ENCODE measurements at regions not wholly inside any gene's neighbourhood (a gene's known extent, or its start where the extent isn't known, plus 50 kb on each side); places are given as distances from the start of the nearest gene placed in this dataset.

DNA sequence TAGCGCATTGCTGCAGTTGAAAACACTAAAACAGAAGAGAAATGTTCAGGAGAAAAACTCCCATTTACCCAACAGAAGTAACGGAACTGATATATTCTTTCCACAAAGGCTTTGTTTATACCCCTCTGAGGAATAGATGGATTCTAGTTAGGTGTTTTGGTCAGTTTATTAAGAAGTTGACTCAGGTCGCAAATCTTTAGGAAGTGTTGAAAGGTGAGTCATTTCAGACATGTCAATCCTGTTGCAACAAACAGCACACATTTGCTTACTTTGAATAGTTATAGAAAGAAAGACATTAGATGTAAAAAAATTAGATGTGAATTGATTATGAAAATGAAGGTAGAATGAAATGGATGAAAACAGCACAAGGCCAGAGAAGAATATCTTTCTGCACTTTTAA, 941.0 kb downstream of the KCNJ2 start:
- DNase-seq (ENCODE audit: unreplicated experiment), result peak; percentile 29
- H3K27ac Mint-ChIP-seq (ENCODE audit: low read depth, unreplicated experiment), result no peak overlapping the region
- no TSS peak for BruUV-seq (replicated peaks)
- intact Hi-C loops (cut with micrococcal nuclease), result loop anchor here (10.0 kb wide), 1 partner anchor 224 kb away; no protein-coding TSS in a partner anchor
- TF ChIP-seq, protein P1, sequence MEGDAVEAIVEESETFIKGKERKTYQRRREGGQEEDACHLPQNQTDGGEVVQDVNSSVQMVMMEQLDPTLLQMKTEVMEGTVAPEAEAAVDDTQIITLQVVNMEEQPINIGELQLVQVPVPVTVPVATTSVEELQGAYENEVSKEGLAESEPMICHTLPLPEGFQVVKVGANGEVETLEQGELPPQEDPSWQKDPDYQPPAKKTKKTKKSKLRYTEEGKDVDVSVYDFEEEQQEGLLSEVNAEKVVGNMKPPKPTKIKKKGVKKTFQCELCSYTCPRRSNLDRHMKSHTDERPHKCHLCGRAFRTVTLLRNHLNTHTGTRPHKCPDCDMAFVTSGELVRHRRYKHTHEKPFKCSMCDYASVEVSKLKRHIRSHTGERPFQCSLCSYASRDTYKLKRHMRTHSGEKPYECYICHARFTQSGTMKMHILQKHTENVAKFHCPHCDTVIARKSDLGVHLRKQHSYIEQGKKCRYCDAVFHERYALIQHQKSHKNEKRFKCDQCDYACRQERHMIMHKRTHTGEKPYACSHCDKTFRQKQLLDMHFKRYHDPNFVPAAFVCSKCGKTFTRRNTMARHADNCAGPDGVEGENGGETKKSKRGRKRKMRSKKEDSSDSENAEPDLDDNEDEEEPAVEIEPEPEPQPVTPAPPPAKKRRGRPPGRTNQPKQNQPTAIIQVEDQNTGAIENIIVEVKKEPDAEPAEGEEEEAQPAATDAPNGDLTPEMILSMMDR (IDR thresholded peaks at IDR 0.05; ENCODE audit: unreplicated experiment), result no peak
- H3K4me3 Mint-ChIP-seq (ENCODE audit: unreplicated experiment), result no peak overlapping the region
- H3K4me1 Mint-ChIP-seq (ENCODE audit: insufficient read depth, unreplicated experiment), result peaks cover 10% of the 10 kb centered on the region
- ChIA-PET CTCF (interaction anchor here (0.6 kb wide), 1 partner anchor 300 kb away, joined by 3 read pairs; no protein-coding TSS in a partner anchor), POLR2A (interaction anchor here (0.6 kb wide), 1 partner anchor 8 kb away, joined by 3 read pairs; no protein-coding TSS in a partner anchor)
- no peaks in the 10 kb centered on the region for H3K27me3 Mint-ChIP-seq (ENCODE audit: insufficient read depth, unreplicated experiment)
- H3K9me3 Mint-ChIP-seq (ENCODE audit: unreplicated experiment), result no peaks in the 10 kb centered on the region
- no peaks in the 10 kb centered on the region for H3K36me3 Mint-ChIP-seq (ENCODE audit: insufficient read depth, unreplicated experiment)

DNA sequence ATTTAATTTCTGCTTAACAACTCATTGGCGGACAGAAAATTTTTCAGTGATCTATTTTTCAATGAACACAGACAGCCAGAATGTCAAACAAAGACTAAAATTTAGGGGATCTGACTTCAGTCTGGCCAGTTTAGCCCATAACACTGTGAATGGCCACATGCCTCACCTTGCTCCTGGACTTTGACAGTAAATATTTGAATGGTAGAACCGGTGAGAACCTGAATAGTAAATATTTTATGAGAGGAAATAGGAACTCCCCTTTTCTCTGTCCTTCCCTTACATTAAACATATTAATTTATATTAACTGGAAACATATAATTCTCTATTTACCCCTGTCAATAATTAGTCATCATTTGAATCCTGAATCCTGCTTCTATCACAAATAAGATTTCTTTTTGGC, 942.1 kb downstream of the KCNJ2 start:
- no peaks in the 10 kb centered on the region for H3K27me3 Mint-ChIP-seq (ENCODE audit: insufficient read depth, unreplicated experiment)
- H3K27ac Mint-ChIP-seq (ENCODE audit: low read depth, unreplicated experiment), result no peak overlapping the region
- BruUV-seq (replicated peaks), result no TSS peak
- ChIA-PET CTCF (no interaction called here), POLR2A (no interaction called here)
- H3K36me3 Mint-ChIP-seq (ENCODE audit: insufficient read depth, unreplicated experiment), result no peaks in the 10 kb centered on the region
- peaks cover 15% of the 10 kb centered on the region for H3K4me1 Mint-ChIP-seq (ENCODE audit: insufficient read depth, unreplicated experiment)
- intact Hi-C loops (cut with micrococcal nuclease), result loop anchor here (10.0 kb wide), 1 partner anchor 223 kb away; no protein-coding TSS in a partner anchor
- no peak overlapping the region for H3K4me3 Mint-ChIP-seq (ENCODE audit: unreplicated experiment)
- TF ChIP-seq, protein P1 (IDR thresholded peaks at IDR 0.05; ENCODE audit: unreplicated experiment), result no peak
- no peaks in the 10 kb centered on the region for H3K9me3 Mint-ChIP-seq (ENCODE audit: unreplicated experiment)
- no peak for DNase-seq (ENCODE audit: unreplicated experiment)

DNA sequence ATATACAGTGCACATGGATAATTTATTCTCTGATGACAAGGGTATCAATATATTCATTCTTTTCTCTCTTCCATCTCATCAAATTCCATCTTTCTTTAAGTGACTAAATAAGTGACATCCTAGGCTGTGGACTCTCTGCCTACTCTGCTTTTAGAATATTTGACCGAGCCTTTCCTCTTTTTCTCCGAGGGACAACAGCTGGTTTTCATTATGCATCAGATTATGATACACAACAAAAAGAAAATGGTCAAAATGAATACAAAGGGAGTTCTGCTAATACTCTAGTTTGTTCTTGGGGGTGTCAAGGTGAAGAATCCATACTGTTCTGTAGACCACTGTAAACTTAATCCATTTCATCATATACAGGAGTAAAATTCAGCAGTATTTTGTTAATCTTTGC, 942.6 kb downstream of the KCNJ2 start:
- Mint-ChIP-seq H3K4me3 (ENCODE audit: unreplicated experiment) (no peak overlapping the region), H3K9me3 (ENCODE audit: unreplicated experiment) (no peaks in the 10 kb centered on the region), H3K27ac (ENCODE audit: low read depth, unreplicated experiment) (no peak overlapping the region), H3K36me3 (ENCODE audit: insufficient read depth, unreplicated experiment) (no peaks in the 10 kb centered on the region), H3K27me3 (ENCODE audit: insufficient read depth, unreplicated experiment) (no peaks in the 10 kb centered on the region), H3K4me1 (ENCODE audit: insufficient read depth, unreplicated experiment) (peaks cover 15% of the 10 kb centered on the region)
- POLR2A ChIA-PET, result interaction anchor here (0.7 kb wide), 1 partner anchor 75 kb away, joined by 3 read pairs; no protein-coding TSS in a partner anchor
- intact Hi-C loops (cut with micrococcal nuclease), result loop anchor here (10.0 kb wide), 1 partner anchor 223 kb away; no protein-coding TSS in a partner anchor
- TF ChIP-seq, protein P1 (IDR thresholded peaks at IDR 0.05; ENCODE audit: unreplicated experiment), result no peak
- no TSS peak for BruUV-seq (replicated peaks)
- no peak for DNase-seq (ENCODE audit: unreplicated experiment)
- CTCF ChIA-PET, result no interaction called here

DNA sequence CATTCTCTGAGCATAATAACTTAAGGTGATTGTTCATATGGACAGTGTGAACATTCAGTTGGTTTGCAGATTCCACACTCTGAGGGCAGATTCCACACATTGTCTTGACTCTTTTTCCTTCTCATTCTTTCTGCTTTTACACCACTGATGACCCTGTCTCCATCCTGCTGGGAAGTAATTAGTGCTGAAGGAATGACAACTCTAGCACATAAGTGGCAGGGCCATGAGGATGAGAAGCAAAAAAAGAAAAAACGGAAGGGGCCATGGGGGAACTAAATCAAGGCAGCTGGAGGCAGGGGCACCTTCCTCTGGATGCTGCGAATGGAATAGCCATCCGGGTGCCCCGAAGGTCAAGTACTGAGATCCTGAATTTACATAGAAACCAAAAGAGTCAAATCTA, 944.0 kb downstream of the KCNJ2 start:
- H3K36me3 Mint-ChIP-seq (ENCODE audit: insufficient read depth, unreplicated experiment), result no peaks in the 10 kb centered on the region
- no peaks in the 10 kb centered on the region for H3K9me3 Mint-ChIP-seq (ENCODE audit: unreplicated experiment)
- no peak overlapping the region for H3K27ac Mint-ChIP-seq (ENCODE audit: low read depth, unreplicated experiment)
- H3K4me1 Mint-ChIP-seq (ENCODE audit: insufficient read depth, unreplicated experiment), result peaks cover 15% of the 10 kb centered on the region
- ChIA-PET CTCF (no interaction called here), POLR2A (interaction anchor here (0.6 to 0.9 kb wide), 3 partner anchors 10 to 681 kb away, joined by 3 read pairs; no protein-coding TSS in a partner anchor)
- no peaks in the 10 kb centered on the region for H3K27me3 Mint-ChIP-seq (ENCODE audit: insufficient read depth, unreplicated experiment)
- H3K4me3 Mint-ChIP-seq (ENCODE audit: unreplicated experiment), result no peak overlapping the region
- BruUV-seq (replicated peaks), result no TSS peak
- DNase-seq (ENCODE audit: unreplicated experiment), result no peak
- intact Hi-C loops (cut with micrococcal nuclease), result loop anchor here (10.0 kb wide), 1 partner anchor 221 kb away; no protein-coding TSS in a partner anchor
- TF ChIP-seq, protein P1 (IDR thresholded peaks at IDR 0.05; ENCODE audit: unreplicated experiment), result no peak

Measured in MCF 10A (cell line).